H1 (cell line): ENCODE measurements at regions not wholly inside any gene's neighbourhood (a gene's known extent, or its start where the extent isn't known, plus 50 kb on each side); places are given as distances from the start of the nearest gene placed in this dataset.

Experiments used
- BACH1 ChIP-seq: IDR thresholded peaks from 2 replicates; pipeline ENCODE4 v1.6.1; 2012; ENCODE audit warnings: low read length, improper control_type of control experiment
- FOSL1 ChIP-seq: IDR thresholded peaks from 2 replicates; pipeline ENCODE4 v1.6.1; 2011; ENCODE audit warnings: mild to moderate bottlenecking, low read depth, low read length, moderate library complexity; ENCODE audit not compliant: insufficient read depth
- JUND ChIP-seq: IDR thresholded peaks from 2 replicates; pipeline ENCODE4 v1.6.1; 2011; ENCODE audit warnings: mild to moderate bottlenecking, improper control_type of control experiment, low read length
- KDM1A ChIP-seq: fragments of 200-600, 300-600 bp; sonication (generic); IDR thresholded peaks from 2 replicates; pipeline ENCODE4 v1.7.1; 2016; ENCODE audit warnings: mild to moderate bottlenecking, low read length, borderline replicate concordance
- PHF8 ChIP-seq: fragments of 200-600 bp; sonication (generic); conservative IDR thresholded peaks from 2 replicates; pipeline ENCODE4 v1.7.1; 2012; ENCODE audit warnings: low read depth, mild to moderate bottlenecking, inconsistent platforms, low read length, moderate library complexity
- SP1 ChIP-seq: IDR thresholded peaks from 2 replicates; pipeline ENCODE4 v1.6.1; 2011; ENCODE audit warnings: low read depth, low read length
- TBP ChIP-seq: IDR thresholded peaks from 2 replicates; pipeline ENCODE4 v1.6.1; 2011; ENCODE audit warnings: low read depth, low read length, improper control_type of control experiment
- TEAD4 ChIP-seq: IDR thresholded peaks from 2 replicates; pipeline ENCODE4 v1.6.1; 2012; ENCODE audit warnings: low read depth, low read length, inconsistent platforms, mixed read lengths
- ZNF274 ChIP-seq: IDR thresholded peaks from 2 replicates; pipeline ENCODE4 v1.7.0; 2012; ENCODE audit warnings: low read length, borderline replicate concordance; ENCODE audit errors: extremely low read depth
- TF ChIP-seq, protein P1 (sequence below): fragments of 300-600 bp; sonication (generic); IDR thresholded peaks from 2 replicates; pipeline ENCODE4 v1.7.1; 2012; ENCODE audit warnings: low read length, moderate library complexity, mild to moderate bottlenecking, inconsistent platforms; ENCODE audit not compliant: insufficient replicate concordance
- TF ChIP-seq, protein P2 (sequence below): IDR thresholded peaks from 2 replicates; pipeline ENCODE4 v1.6.1; 2012; ENCODE audit warnings: inconsistent platforms

DNA sequence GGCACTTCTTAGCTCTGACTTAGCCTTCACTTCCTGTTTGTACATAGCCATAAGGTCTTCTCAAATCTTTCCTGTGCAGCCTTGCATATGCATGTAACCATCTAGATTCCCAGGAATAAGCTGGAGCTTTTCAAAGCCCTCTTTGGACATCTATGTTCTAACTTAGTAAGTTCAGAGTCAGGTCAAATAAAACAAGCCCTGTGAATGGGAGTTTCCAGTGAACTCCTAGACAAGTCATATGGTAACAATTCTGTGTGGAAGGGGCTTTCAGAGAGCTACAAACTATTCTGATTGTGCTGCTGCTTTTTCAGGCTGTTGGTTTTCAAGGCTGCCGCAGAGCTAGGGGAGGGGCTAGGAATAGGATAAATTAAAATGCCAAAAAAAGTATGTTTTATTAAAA, 208.4 kb upstream of the AKR1E2 start (continued):
- TF ChIP-seq, protein P1, sequence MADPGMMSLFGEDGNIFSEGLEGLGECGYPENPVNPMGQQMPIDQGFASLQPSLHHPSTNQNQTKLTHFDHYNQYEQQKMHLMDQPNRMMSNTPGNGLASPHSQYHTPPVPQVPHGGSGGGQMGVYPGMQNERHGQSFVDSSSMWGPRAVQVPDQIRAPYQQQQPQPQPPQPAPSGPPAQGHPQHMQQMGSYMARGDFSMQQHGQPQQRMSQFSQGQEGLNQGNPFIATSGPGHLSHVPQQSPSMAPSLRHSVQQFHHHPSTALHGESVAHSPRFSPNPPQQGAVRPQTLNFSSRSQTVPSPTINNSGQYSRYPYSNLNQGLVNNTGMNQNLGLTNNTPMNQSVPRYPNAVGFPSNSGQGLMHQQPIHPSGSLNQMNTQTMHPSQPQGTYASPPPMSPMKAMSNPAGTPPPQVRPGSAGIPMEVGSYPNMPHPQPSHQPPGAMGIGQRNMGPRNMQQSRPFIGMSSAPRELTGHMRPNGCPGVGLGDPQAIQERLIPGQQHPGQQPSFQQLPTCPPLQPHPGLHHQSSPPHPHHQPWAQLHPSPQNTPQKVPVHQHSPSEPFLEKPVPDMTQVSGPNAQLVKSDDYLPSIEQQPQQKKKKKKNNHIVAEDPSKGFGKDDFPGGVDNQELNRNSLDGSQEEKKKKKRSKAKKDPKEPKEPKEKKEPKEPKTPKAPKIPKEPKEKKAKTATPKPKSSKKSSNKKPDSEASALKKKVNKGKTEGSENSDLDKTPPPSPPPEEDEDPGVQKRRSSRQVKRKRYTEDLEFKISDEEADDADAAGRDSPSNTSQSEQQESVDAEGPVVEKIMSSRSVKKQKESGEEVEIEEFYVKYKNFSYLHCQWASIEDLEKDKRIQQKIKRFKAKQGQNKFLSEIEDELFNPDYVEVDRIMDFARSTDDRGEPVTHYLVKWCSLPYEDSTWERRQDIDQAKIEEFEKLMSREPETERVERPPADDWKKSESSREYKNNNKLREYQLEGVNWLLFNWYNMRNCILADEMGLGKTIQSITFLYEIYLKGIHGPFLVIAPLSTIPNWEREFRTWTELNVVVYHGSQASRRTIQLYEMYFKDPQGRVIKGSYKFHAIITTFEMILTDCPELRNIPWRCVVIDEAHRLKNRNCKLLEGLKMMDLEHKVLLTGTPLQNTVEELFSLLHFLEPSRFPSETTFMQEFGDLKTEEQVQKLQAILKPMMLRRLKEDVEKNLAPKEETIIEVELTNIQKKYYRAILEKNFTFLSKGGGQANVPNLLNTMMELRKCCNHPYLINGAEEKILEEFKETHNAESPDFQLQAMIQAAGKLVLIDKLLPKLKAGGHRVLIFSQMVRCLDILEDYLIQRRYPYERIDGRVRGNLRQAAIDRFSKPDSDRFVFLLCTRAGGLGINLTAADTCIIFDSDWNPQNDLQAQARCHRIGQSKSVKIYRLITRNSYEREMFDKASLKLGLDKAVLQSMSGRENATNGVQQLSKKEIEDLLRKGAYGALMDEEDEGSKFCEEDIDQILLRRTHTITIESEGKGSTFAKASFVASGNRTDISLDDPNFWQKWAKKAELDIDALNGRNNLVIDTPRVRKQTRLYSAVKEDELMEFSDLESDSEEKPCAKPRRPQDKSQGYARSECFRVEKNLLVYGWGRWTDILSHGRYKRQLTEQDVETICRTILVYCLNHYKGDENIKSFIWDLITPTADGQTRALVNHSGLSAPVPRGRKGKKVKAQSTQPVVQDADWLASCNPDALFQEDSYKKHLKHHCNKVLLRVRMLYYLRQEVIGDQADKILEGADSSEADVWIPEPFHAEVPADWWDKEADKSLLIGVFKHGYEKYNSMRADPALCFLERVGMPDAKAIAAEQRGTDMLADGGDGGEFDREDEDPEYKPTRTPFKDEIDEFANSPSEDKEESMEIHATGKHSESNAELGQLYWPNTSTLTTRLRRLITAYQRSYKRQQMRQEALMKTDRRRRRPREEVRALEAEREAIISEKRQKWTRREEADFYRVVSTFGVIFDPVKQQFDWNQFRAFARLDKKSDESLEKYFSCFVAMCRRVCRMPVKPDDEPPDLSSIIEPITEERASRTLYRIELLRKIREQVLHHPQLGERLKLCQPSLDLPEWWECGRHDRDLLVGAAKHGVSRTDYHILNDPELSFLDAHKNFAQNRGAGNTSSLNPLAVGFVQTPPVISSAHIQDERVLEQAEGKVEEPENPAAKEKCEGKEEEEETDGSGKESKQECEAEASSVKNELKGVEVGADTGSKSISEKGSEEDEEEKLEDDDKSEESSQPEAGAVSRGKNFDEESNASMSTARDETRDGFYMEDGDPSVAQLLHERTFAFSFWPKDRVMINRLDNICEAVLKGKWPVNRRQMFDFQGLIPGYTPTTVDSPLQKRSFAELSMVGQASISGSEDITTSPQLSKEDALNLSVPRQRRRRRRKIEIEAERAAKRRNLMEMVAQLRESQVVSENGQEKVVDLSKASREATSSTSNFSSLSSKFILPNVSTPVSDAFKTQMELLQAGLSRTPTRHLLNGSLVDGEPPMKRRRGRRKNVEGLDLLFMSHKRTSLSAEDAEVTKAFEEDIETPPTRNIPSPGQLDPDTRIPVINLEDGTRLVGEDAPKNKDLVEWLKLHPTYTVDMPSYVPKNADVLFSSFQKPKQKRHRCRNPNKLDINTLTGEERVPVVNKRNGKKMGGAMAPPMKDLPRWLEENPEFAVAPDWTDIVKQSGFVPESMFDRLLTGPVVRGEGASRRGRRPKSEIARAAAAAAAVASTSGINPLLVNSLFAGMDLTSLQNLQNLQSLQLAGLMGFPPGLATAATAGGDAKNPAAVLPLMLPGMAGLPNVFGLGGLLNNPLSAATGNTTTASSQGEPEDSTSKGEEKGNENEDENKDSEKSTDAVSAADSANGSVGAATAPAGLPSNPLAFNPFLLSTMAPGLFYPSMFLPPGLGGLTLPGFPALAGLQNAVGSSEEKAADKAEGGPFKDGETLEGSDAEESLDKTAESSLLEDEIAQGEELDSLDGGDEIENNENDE: no peak
- TF ChIP-seq, protein P2, sequence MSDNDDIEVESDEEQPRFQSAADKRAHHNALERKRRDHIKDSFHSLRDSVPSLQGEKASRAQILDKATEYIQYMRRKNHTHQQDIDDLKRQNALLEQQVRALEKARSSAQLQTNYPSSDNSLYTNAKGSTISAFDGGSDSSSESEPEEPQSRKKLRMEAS: no peak
- no peak for TF ChIP-seq KDM1A
- no peak for TF ChIP-seq FOSL1
- no peak for TF ChIP-seq JUND
- TF ChIP-seq PHF8: no peak
- no peak for TF ChIP-seq TEAD4
- TF ChIP-seq TBP: no peak
- no peak for TF ChIP-seq BACH1
- no peak for TF ChIP-seq ZNF274
- TF ChIP-seq SP1: no peak
